Glutamatergic neuron (in vitro differentiated cells): ENCODE measurements at regions not wholly inside any gene's neighbourhood (a gene's known extent, or its start where the extent isn't known, plus 50 kb on each side); places are given as distances from the start of the nearest gene placed in this dataset.
"Not testable (repeated sequence)": the region's sequence is repeated elsewhere in the genome, so short reads cannot be mapped to it uniquely, and the experiment has no call there.

Source experiments
- DNase-seq: peaks from one replicate; pipeline ENCODE4 v3.0.0; 2022
- H3K27ac Mint-ChIP-seq: one replicate; pipeline ENCODE4 v1.8.0; 2020; ENCODE audit warnings: mild to moderate bottlenecking, mixed read lengths, inconsistent platforms; ENCODE audit not compliant: unreplicated experiment
- H3K27me3 Mint-ChIP-seq: one replicate; pipeline ENCODE4 v1.8.0; 2020; ENCODE audit warnings: mild to moderate bottlenecking, moderate library complexity, mixed read lengths, inconsistent platforms; ENCODE audit not compliant: unreplicated experiment
- H3K36me3 Mint-ChIP-seq: one replicate; pipeline ENCODE4 v1.8.0; 2020; ENCODE audit warnings: mild to moderate bottlenecking, mixed read lengths, inconsistent platforms; ENCODE audit not compliant: unreplicated experiment
- H3K4me1 Mint-ChIP-seq: one replicate; pipeline ENCODE4 v1.8.0; 2020; ENCODE audit warnings: mild to moderate bottlenecking, low read depth, mixed read lengths, inconsistent platforms; ENCODE audit not compliant: unreplicated experiment
- H3K4me3 Mint-ChIP-seq: one replicate; pipeline ENCODE4 v1.8.0; 2020; ENCODE audit warnings: mild to moderate bottlenecking, mixed read lengths, inconsistent platforms; ENCODE audit not compliant: unreplicated experiment
- H3K9me3 Mint-ChIP-seq: one replicate; pipeline ENCODE4 v1.8.0; 2020; ENCODE audit warnings: mild to moderate bottlenecking, moderate library complexity, mixed read lengths, inconsistent platforms; ENCODE audit not compliant: unreplicated experiment
- TF ChIP-seq, protein P1 (sequence below): fragments of 200-600 bp; sonication (generic); IDR thresholded peaks from one replicate; pipeline ENCODE4 v1.5.0; 2021; ENCODE audit not compliant: partially characterized antibody, unreplicated experiment

DNA sequence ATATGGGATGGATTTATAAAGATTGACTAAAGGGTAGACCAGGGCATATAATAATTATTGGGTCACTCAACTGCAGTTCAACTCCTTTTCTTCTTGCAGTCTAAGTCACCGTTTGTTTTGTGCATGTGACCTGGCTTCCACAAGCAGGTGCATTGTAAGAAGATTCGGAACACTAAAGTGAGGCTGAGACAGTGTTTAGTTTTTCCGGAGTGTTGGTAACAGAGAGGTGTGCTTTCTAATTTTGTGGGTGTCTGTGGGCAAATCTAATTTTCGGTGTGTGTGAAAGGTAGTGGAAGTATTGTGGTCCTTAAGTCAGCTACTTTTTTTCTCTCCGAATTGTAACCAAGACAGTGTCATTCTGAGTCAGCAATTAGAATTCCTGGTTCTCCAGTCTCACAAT, 184.5 kb downstream of the CDH19 start:
- Mint-ChIP-seq H3K27ac (no peak overlapping the region), H3K4me3 (no peak overlapping the region), H3K4me1 (peaks cover 16% of the 10 kb centered on the region), H3K36me3 (no peaks in the 10 kb centered on the region), H3K27me3 (no peaks in the 10 kb centered on the region), H3K9me3 (no peaks in the 10 kb centered on the region)
- TF ChIP-seq, protein P1, sequence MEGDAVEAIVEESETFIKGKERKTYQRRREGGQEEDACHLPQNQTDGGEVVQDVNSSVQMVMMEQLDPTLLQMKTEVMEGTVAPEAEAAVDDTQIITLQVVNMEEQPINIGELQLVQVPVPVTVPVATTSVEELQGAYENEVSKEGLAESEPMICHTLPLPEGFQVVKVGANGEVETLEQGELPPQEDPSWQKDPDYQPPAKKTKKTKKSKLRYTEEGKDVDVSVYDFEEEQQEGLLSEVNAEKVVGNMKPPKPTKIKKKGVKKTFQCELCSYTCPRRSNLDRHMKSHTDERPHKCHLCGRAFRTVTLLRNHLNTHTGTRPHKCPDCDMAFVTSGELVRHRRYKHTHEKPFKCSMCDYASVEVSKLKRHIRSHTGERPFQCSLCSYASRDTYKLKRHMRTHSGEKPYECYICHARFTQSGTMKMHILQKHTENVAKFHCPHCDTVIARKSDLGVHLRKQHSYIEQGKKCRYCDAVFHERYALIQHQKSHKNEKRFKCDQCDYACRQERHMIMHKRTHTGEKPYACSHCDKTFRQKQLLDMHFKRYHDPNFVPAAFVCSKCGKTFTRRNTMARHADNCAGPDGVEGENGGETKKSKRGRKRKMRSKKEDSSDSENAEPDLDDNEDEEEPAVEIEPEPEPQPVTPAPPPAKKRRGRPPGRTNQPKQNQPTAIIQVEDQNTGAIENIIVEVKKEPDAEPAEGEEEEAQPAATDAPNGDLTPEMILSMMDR = no peak
- DNase-seq = no peak

DNA sequence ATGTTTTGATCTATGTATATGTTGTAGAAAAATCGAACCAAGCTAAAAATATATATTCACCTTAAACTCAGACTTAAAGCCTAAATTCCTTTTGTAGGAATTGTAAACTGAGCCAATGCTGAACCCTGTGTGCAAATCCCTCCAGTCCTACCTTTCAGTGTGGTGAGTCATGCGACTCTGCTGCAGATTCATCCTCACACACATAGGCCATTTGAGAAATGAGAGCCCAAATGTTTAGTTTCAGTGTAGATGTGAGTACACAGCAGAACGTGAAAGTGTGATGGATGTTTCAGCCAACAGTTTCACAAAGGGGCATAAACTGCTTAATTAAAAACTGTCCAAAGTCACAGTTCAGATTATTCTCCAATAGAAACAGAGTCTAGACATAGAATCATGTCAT, 193.2 kb downstream of the CDH19 start:
- Mint-ChIP-seq H3K27ac (no peak overlapping the region), H3K4me3 (no peak overlapping the region), H3K36me3 (no peaks in the 10 kb centered on the region), H3K27me3 (no peaks in the 10 kb centered on the region), H3K9me3 (peaks cover 2% of the 10 kb centered on the region), H3K4me1 (peaks cover 10% of the 10 kb centered on the region)
- TF ChIP-seq, protein P1 = no peak
- DNase-seq = no peak

DNA sequence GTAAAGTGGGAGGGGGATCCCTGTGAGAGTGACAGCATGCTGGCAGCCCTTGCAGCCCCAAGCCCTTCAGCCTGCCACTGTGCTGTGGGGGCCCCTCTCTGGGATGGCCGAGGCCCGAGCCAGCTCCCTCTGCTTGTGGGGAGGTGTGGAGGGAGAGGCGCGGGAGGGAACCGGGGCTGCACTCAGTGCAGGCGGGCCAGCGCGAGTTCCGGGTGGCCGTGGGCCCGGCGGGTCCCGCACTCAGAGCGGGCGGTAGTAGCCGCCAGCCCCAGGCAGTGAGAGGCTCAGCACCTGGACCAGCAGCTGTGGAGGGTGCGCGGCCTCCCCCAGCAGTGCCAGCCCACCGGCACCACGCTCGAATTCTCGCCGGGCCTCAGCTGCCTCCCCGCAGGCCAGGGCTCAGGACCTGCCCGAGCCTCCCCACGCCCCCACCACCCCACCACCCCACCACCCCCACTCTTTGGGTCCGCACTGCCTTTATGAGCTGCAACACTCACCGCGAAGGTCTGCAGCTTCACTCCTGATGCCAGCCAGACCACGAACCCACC, 208.1 kb downstream of the CDH19 start:
- Mint-ChIP-seq H3K4me3 (no peak overlapping the region), H3K27me3 (no peaks in the 10 kb centered on the region), H3K4me1 (no peaks in the 10 kb centered on the region), H3K36me3 (peaks cover 5% of the 10 kb centered on the region), H3K9me3 (peaks cover 3% of the 10 kb centered on the region), H3K27ac (no peak overlapping the region)
- no peak for DNase-seq
- TF ChIP-seq, protein P1 = no peak

DNA sequence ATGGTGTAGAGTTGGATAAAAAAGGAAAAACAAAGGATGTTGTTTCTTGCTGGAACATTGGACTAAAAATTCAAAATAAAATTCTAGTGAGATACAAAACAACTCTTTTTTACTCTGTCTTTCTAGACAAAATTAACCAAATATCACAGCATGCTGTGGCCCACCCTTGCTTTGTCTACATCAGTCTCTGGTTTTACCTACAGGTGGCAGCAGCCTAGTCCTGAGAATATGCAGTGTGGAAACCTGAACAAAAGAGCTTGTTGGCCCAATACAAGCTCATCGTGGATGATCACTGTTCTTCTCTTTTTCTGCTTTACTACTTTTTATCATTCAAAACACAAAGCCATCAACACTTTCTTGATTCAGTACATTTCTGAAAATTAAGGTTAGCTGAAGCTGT, 210.4 kb downstream of the CDH19 start:
- no peak for DNase-seq
- H3K9me3 Mint-ChIP-seq = peaks cover 9% of the 10 kb centered on the region

DNA sequence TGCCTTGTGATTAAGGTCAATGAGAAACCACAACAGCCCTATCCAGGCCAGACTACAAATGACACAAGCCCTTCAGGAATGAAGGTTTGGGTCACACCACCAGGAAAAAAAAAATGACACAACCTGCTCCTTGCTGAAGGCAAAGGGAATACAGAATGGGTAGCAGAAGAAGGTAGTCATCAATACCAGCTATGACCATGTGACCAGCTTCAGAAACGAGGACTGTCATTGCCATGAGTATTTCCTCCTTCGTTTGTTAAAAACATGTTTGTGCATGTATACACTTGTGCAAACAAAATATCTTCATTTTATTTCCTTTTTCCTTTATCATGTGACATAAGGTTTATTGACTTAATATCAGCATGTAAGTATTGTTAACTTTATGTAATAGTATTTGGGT, 226.6 kb downstream of the CDH19 start:
- no peak for DNase-seq
- TF ChIP-seq, protein P1 = no peak
- no peak overlapping the region for H3K27ac Mint-ChIP-seq
- H3K36me3 Mint-ChIP-seq = peaks cover 10% of the 10 kb centered on the region
- H3K4me3 Mint-ChIP-seq = no peak overlapping the region
- no peaks in the 10 kb centered on the region for H3K4me1 Mint-ChIP-seq
- peaks cover 5% of the 10 kb centered on the region for H3K9me3 Mint-ChIP-seq
- peaks cover 1% of the 10 kb centered on the region for H3K27me3 Mint-ChIP-seq

More for the DNA sequence above, 210.4 kb downstream of the CDH19 start:
- Mint-ChIP-seq H3K4me3 (no peak overlapping the region), H3K27ac (no peak overlapping the region), H3K4me1 (no peaks in the 10 kb centered on the region), H3K36me3 (peaks cover 13% of the 10 kb centered on the region), H3K27me3 (no peaks in the 10 kb centered on the region)
- TF ChIP-seq, protein P1 = no peak

DNA sequence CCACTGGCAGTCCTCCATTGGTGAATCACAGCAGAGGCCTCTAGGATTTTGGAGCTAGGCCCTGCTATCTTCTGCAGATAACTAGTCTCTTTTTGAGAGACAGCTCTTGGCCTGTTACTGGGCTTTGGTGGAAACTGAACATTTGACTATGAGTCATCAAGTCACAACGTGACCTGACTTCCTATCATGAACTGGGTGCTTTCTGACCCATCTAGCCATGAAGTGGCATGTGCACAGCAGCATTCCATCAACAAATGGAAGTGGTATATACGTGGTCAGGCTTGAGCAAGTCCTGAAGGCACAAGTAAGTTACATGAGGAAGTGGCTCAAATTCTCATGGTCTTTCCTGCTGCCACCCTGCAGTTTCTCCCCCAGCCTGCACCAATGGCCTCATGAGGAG, 228.5 kb downstream of the CDH19 start:
- not testable (repeated sequence) for DNase-seq, H3K27me3 Mint-ChIP-seq, H3K4me3 Mint-ChIP-seq, H3K9me3 Mint-ChIP-seq, H3K4me1 Mint-ChIP-seq, H3K27ac Mint-ChIP-seq
- H3K36me3 Mint-ChIP-seq = peaks cover 10% of the 10 kb centered on the region
